ENCODE measurements at regions not wholly inside any gene's neighbourhood (a gene's known extent, or its start where the extent isn't known, plus 50 kb on each side); places are given as distances from the start of the nearest gene placed in this dataset.

DNA sequence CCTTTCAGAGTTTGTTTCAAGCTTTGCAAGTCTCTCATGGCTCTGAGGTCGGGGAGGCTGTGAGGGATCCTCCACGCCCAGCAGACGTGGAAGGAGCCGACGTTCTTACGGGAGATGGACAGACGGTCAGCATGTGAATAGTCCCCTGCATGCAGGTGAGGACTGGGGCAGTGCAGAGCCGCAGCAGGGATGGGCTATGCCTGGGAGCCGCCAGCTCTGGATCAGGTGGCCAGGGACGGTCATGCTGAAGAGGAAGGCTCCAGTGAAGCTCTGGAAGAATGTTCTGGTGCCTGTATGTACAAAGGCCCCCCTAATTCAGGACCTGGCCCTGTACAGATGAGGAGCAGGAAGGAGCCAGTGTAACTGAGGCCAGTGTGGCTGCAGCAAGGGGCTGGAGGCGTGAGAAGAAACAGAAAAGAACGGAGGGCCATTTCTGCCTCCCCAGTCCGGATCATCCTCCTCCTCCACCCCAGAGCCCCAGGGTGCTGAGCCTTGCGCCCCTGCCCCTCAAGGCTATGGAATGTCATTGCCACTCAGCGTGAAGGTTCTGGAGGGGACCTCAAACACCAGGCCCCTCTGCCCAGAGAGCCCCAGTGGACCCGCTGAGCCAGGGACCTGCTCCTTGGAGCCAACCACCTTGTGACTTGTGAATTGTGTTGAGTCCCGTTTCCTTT, 96.8 kb upstream of the DIO3 start:
- peaks cover 0 to 2% (median 0%) of the 10 kb centered on the region in 7 donors for H3K9me3 Mint-ChIP-seq
- no peaks in the 10 kb centered on the region for H3K4me1 Mint-ChIP-seq
- peaks cover 16 to 20% (median 19%) of the 10 kb centered on the region in 3 donors for H3K27me3 Mint-ChIP-seq
- DNase-seq (no peak), ATAC-seq (ENCODE audit: low read depth in 2 of 2) (no peak)
- no peak overlapping the region for H3K4me3 Mint-ChIP-seq
- no peak overlapping the region for H3K27ac Mint-ChIP-seq
- H3K36me3 Mint-ChIP-seq: no peaks in the 10 kb centered on the region

GRCh38 chr14:101464984-101465794, 96.1 kb upstream of the DIO3 start:
- Mint-ChIP-seq H3K27ac (no peak overlapping the region), H3K36me3 (no peaks in the 10 kb centered on the region), H3K4me3 (no peak overlapping the region), H3K9me3 (peaks cover 0 to 2% (median 0%) of the 10 kb centered on the region in 7 donors), H3K4me1 (no peaks in the 10 kb centered on the region), H3K27me3 (peaks cover 15 to 17% (median 17%) of the 10 kb centered on the region in 3 donors)
- no peak for ATAC-seq (ENCODE audit: low read depth in 2 of 2)
- no peak for DNase-seq

DNA sequence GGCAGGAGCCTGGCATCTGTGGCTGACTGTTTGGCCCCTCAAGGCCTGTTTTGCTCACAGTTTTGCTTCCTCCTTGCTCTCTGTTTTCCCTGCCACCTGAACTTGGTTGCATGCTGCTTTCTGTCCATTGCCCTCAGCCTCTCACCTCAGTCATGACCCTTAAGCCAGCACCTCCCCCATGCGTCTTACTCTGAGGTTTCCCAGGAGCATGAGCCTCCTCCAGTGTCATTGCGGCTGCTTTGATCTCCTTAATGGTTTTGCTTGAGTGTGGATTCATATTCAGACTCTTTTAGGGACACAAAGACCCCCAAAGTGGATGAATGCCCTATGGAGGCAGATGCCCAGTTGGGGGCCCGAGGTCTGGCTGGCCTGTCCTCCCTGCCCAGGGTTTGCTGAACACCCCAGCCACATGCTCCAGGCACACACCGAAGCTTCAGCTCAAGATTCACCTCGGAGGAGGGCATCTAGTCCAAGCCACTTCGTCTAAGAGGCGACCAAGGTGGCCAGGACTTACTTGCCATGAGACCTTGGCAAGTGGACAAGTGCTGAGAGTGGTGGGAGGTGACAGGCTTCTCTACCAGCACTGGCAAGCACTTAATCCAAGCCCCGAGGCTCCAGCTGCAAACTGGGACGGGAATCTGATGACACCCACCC, 95.4 kb upstream of the DIO3 start:
- H3K4me1 Mint-ChIP-seq: no peaks in the 10 kb centered on the region
- no peak overlapping the region for H3K27ac Mint-ChIP-seq
- ATAC-seq (ENCODE audit: low read depth in 2 of 2) (no peak), DNase-seq (no peak)
- H3K9me3 Mint-ChIP-seq: peaks cover 0 to 2% (median 0%) of the 10 kb centered on the region in 7 donors
- H3K27me3 Mint-ChIP-seq: peaks cover 9 to 10% (median 10%) of the 10 kb centered on the region in 3 donors
- H3K4me3 Mint-ChIP-seq: no peak overlapping the region
- no peaks in the 10 kb centered on the region for H3K36me3 Mint-ChIP-seq

DNA sequence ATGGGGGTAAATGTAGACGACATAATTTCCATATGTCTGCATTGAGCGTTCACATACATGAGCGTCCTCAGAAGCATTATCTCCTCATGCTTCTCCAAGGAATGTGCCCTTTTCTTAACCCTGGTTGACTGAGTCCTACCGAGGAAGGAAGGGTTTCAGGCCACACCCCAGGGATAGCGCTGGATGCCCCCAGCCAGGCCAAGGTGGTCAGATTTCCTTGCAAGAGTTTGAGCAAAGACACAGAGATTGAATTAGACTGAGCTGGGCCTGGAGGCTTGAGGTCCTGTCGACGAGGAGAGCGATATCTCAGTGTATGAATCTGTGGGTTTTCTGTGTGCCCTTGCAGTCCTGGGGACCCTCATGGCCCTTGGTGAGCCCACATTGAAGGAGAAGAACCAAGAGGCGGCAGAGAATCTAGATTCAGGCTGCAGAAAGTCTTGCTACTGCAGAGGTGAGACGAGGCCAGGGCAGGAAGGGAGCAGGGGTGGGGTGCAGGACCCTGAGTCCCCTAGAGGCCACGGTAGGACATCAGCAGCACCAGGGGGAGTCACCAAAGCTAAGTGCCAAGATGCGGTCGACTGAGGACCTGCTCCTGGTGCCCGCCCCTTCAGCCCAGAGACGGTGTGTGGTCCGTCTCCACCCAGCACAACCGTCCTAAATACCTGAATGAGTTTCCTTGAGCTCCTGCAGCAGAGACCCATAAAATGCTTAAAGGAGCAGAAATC, 94.7 kb upstream of the DIO3 start:
- no peaks in the 10 kb centered on the region for H3K4me1 Mint-ChIP-seq
- H3K36me3 Mint-ChIP-seq: no peaks in the 10 kb centered on the region
- H3K4me3 Mint-ChIP-seq: no peak overlapping the region
- peaks cover 0 to 2% (median 0%) of the 10 kb centered on the region in 7 donors for H3K9me3 Mint-ChIP-seq
- ATAC-seq (ENCODE audit: low read depth in 2 of 2) (no peak), DNase-seq (no peak)
- H3K27ac Mint-ChIP-seq: no peak overlapping the region
- H3K27me3 Mint-ChIP-seq: peaks cover 4 to 11% (median 7%) of the 10 kb centered on the region in 3 donors

GRCh38 chr14:101467181-101467926, 93.9 kb upstream of the DIO3 start:
- H3K27me3 Mint-ChIP-seq: peaks cover 0 to 8% (median 5%) of the 10 kb centered on the region in 3 donors
- H3K36me3 Mint-ChIP-seq: no peaks in the 10 kb centered on the region
- H3K27ac Mint-ChIP-seq: peak overlapping the region in 1 of 6 donors; percentile 71
- no peaks in the 10 kb centered on the region for H3K4me1 Mint-ChIP-seq
- DNase-seq: no peak
- H3K4me3 Mint-ChIP-seq: no peak overlapping the region
- H3K9me3 Mint-ChIP-seq: peaks cover 0 to 2% (median 0%) of the 10 kb centered on the region in 7 donors
- ATAC-seq (ENCODE audit: low read depth in 2 of 2): no peak

- Mint-ChIP-seq H3K27ac (no peak overlapping the region), H3K4me3 (no peak overlapping the region), H3K4me1 (no peaks in the 10 kb centered on the region), H3K27me3 (peaks cover 0 to 20% (median 8%) of the 10 kb centered on the region in 3 donors), H3K9me3 (peaks cover 0 to 8% (median 0%) of the 10 kb centered on the region in 7 donors), H3K36me3 (no peaks in the 10 kb centered on the region)
- ATAC-seq (ENCODE audit: low read depth in 2 of 2) (no peak), DNase-seq (no peak)
Measured at GRCh38 chr14:101469382-101470247, 91.7 kb upstream of the DIO3 start.

GRCh38 chr14:101470266-101470665, 91.0 kb upstream of the DIO3 start:
- ATAC-seq (ENCODE audit: low read depth in 2 of 2): no peak
- H3K4me1 Mint-ChIP-seq: no peaks in the 10 kb centered on the region
- no peaks in the 10 kb centered on the region for H3K36me3 Mint-ChIP-seq
- no peak for DNase-seq
- H3K4me3 Mint-ChIP-seq: no peak overlapping the region
- H3K27me3 Mint-ChIP-seq: peaks cover 0 to 20% (median 8%) of the 10 kb centered on the region in 3 donors
- H3K9me3 Mint-ChIP-seq: peaks cover 0 to 8% (median 0%) of the 10 kb centered on the region in 7 donors
- H3K27ac Mint-ChIP-seq: no peak overlapping the region

- peaks cover 0 to 8% (median 0%) of the 10 kb centered on the region in 7 donors for H3K9me3 Mint-ChIP-seq
- H3K4me3 Mint-ChIP-seq: no peak overlapping the region
- H3K27me3 Mint-ChIP-seq: peaks cover 4 to 29% (median 11%) of the 10 kb centered on the region in 3 donors
- DNase-seq (no peak), ATAC-seq (ENCODE audit: low read depth in 2 of 2) (no peak)
- H3K4me1 Mint-ChIP-seq: no peaks in the 10 kb centered on the region
- no peaks in the 10 kb centered on the region for H3K36me3 Mint-ChIP-seq
- no peak overlapping the region for H3K27ac Mint-ChIP-seq
Measured at GRCh38 chr14:101471723-101472517, 89.4 kb upstream of the DIO3 start.

DNA sequence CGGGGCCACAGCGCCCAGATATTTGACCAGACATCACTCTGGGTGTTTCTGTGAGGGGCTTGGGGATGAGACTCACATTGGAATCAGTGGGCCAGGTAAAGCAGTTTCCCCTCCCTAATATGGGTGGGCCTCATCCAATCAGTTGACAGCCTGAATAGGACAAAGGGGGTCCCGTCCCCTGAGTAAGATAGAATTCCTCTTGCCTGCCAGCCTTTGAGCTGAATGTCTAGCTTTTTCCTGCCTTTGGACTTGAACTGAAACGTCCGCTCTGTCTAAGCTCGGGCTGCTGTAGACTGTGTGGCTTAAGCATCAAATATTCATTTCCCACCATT, 88.8 kb upstream of the DIO3 start:
- Mint-ChIP-seq H3K36me3 (no peaks in the 10 kb centered on the region), H3K4me3 (no peak overlapping the region), H3K27me3 (peaks cover 4 to 30% (median 13%) of the 10 kb centered on the region in 3 donors), H3K4me1 (no peaks in the 10 kb centered on the region), H3K27ac (no peak overlapping the region), H3K9me3 (peaks cover 0 to 8% (median 0%) of the 10 kb centered on the region in 7 donors)
- no peak for ATAC-seq (ENCODE audit: low read depth in 2 of 2)
- DNase-seq: no peak

- DNase-seq: no peak
Measured at GRCh38 chr14:101473045-101473729, 88.1 kb upstream of the DIO3 start.

More at GRCh38 chr14:101473045-101473729, 88.1 kb upstream of the DIO3 start:
- Mint-ChIP-seq H3K36me3 (no peaks in the 10 kb centered on the region), H3K4me3 (no peak overlapping the region), H3K4me1 (no peaks in the 10 kb centered on the region), H3K9me3 (peaks cover 0 to 8% (median 0%) of the 10 kb centered on the region in 7 donors), H3K27ac (no peak overlapping the region), H3K27me3 (peaks cover 4 to 30% (median 13%) of the 10 kb centered on the region in 3 donors)
- no peak for ATAC-seq (ENCODE audit: low read depth in 2 of 2)

Data from naive B cell (primary cell).